Hepatocyte (in vitro differentiated cells): ENCODE measurements at regions not wholly inside any gene's neighbourhood (a gene's known extent, or its start where the extent isn't known, plus 50 kb on each side); places are given as distances from the start of the nearest gene placed in this dataset.

Experiments used
- DNase-seq: peaks from one replicate; pipeline ENCODE4 v3.0.0-alpha.2; 2016; ENCODE audit warnings: low spot score
- H2AFZ ChIP-seq: fragments of 200-600 bp; sonication (generic); 2 replicates; pipeline ENCODE4 v1.6.0; 2016; ENCODE audit warnings: antibody characterized with exemption, mild to moderate bottlenecking
- H3K27ac ChIP-seq: fragments of 200-600 bp; sonication (generic); 2 replicates; pipeline ENCODE4 v1.5.1; 2016; ENCODE audit warnings: mild to moderate bottlenecking
- H3K27me3 ChIP-seq: fragments of 200-600 bp; sonication (generic); 2 replicates; pipeline ENCODE4 v1.6.1; 2016
- H3K36me3 ChIP-seq: fragments of 200-600 bp; sonication (generic); replicated peaks from 2 replicates; pipeline ENCODE4 v1.5.1; 2016; ENCODE audit warnings: low read depth; ENCODE audit not compliant: insufficient read depth
- H3K4me1 ChIP-seq: fragments of 200-600 bp; sonication (generic); 2 replicates; pipeline ENCODE4 v1.5.1; 2016; ENCODE audit warnings: mild to moderate bottlenecking, moderate library complexity; ENCODE audit not compliant: insufficient read depth
- H3K4me2 ChIP-seq: fragments of 200-600 bp; sonication (generic); 2 replicates; pipeline ENCODE4 v1.6.0; 2016
- H3K4me3 ChIP-seq: fragments of 200-600 bp; sonication (generic); 2 replicates; pipeline ENCODE4 v1.5.1; 2016; ENCODE audit warnings: mild to moderate bottlenecking
- H3K79me2 ChIP-seq: fragments of 200-600 bp; sonication (generic); 2 replicates; pipeline ENCODE4 v1.6.0; 2017; ENCODE audit warnings: mild to moderate bottlenecking
- H3K9me2 ChIP-seq: fragments of 200-600 bp; sonication (generic); replicated peaks from 2 replicates; pipeline ENCODE4 v1.6.0; 2017; ENCODE audit warnings: mild to moderate bottlenecking; ENCODE audit not compliant: insufficient read depth
- H3K9me3 ChIP-seq: fragments of 200-600 bp; sonication (generic); 2 replicates; pipeline ENCODE4 v1.5.1; 2016; ENCODE audit warnings: low read depth, mild to moderate bottlenecking
- H4K20me1 ChIP-seq: fragments of 200-600 bp; sonication (generic); 2 replicates; pipeline ENCODE4 v1.6.0; 2016; ENCODE audit warnings: mild to moderate bottlenecking; ENCODE audit not compliant: insufficient read depth, poor library complexity, severe bottlenecking
- CTCF ChIP-seq: fragments of 200-600 bp; sonication (generic); IDR thresholded peaks from 2 replicates; pipeline ENCODE4 v1.5.1; 2016; ENCODE audit warnings: antibody characterized with exemption, mild to moderate bottlenecking; ENCODE audit not compliant: poor library complexity
- EZH2 ChIP-seq: fragments of 200-600 bp; sonication (generic); IDR thresholded peaks from 2 replicates; pipeline ENCODE4 v1.6.1; 2016; ENCODE audit warnings: antibody characterized with exemption, mild to moderate bottlenecking, borderline replicate concordance
- EZH2phosphoT487 ChIP-seq: fragments of 200-600 bp; sonication (generic); IDR thresholded peaks from one replicate; pipeline ENCODE4 v1.6.1; 2018; ENCODE audit warnings: antibody characterized with exemption, mild to moderate bottlenecking, low read depth, moderate library complexity; ENCODE audit not compliant: unreplicated experiment, severe bottlenecking
- WGBS: methylation state at CpG from one replicate; pipeline ENCODE4 v1.1.6; 2016; ENCODE audit warnings: low lambda C conversion rate; ENCODE audit errors: missing lambda C conversion rate; 5-methylcytosine and 5-hydroxymethylcytosine counted together

- H3K4me3 ChIP-seq = no peak overlapping the region
- peak; percentile 38 for DNase-seq
- no peaks in the 10 kb centered on the region for H3K79me2 ChIP-seq
- H2AFZ ChIP-seq = no peak overlapping the region
- no peaks in the 10 kb centered on the region for H3K27me3 ChIP-seq
- no peaks in the 10 kb centered on the region for H3K9me3 ChIP-seq
- no peaks in the 10 kb centered on the region for H3K4me1 ChIP-seq
- H4K20me1 ChIP-seq = no peaks in the 10 kb centered on the region
- no peaks in the 10 kb centered on the region for H3K9me2 ChIP-seq
- no peak overlapping the region for H3K27ac ChIP-seq
- H3K4me2 ChIP-seq = no peak overlapping the region
- TF ChIP-seq CTCF = no peak
- TF ChIP-seq EZH2 = no peak
- no peak for TF ChIP-seq EZH2phosphoT487
- no peaks in the 10 kb centered on the region for H3K36me3 ChIP-seq
- 65% methylated on average over 2 of the region's 2 CpGs for WGBS
These were observed 346.2 kb downstream of the IGSF11 start for GRCh38 chr3:118688396-118688884.

- Histone ChIP-seq H3K9me2 (no peaks in the 10 kb centered on the region), H3K79me2 (no peaks in the 10 kb centered on the region), H2AFZ (no peak overlapping the region), H3K27me3 (no peaks in the 10 kb centered on the region), H3K27ac (no peak overlapping the region), H3K4me3 (no peak overlapping the region), H3K4me2 (no peak overlapping the region), H4K20me1 (no peaks in the 10 kb centered on the region), H3K9me3 (no peaks in the 10 kb centered on the region), H3K36me3 (no peaks in the 10 kb centered on the region), H3K4me1 (no peaks in the 10 kb centered on the region)
- TF ChIP-seq EZH2 (no peak), CTCF (no peak)
- 71% methylated on average over 1 of the region's 1 CpG for WGBS
- DNase-seq = no peak
These were observed 342.2 kb downstream of the IGSF11 start for GRCh38 chr3:118692416-118692815.

DNA sequence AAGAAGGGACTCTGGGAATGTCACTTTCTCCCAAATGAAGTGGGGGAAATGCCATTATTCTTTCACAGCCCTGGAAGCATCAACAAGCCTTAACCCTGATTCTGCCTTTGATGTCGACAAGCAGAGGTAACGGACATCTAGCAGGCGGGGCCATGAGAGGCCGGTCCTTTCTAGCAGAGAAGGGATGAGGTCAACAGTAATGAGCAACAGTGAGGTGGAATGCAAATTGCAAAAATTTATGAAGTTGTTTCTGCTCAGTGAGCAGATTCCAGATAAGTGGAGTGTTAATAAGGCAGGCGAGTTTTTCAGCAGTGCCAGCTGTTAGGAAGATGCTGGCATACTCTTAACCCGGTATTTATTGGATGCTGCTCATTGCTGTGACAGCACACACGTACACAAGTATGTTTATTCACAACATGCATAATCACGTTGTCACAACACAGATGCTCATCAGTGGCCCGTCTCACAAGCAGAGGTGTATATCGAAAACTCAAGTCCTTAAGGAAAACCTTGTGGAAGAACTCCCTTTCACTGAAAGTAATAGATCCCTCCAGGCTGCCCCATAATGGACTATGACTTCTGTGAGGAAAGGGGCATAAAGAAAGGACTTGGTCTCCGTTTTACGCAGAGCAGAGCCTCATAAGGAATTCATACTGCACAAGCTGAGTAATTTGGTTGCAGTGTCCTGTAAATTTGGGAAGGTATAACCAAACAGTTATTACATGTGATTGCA, 329.0 kb downstream of the IGSF11 start:
- H3K4me3 ChIP-seq = no peak overlapping the region
- no peak overlapping the region for H2AFZ ChIP-seq
- no peak overlapping the region for H3K27ac ChIP-seq
- H3K9me3 ChIP-seq = no peaks in the 10 kb centered on the region
- no peaks in the 10 kb centered on the region for H3K4me1 ChIP-seq
- DNase-seq = no peak
- no peaks in the 10 kb centered on the region for H3K27me3 ChIP-seq
- H4K20me1 ChIP-seq = no peaks in the 10 kb centered on the region
- WGBS = 74% methylated on average over 12 of the region's 12 CpGs
- no peaks in the 10 kb centered on the region for H3K36me3 ChIP-seq
- TF ChIP-seq EZH2 (no peak), EZH2phosphoT487 (no peak), CTCF (no peak)
- no peak overlapping the region for H3K4me2 ChIP-seq
- H3K79me2 ChIP-seq = no peaks in the 10 kb centered on the region
- H3K9me2 ChIP-seq = no peaks in the 10 kb centered on the region

- Histone ChIP-seq H4K20me1 (no peaks in the 10 kb centered on the region), H3K36me3 (no peaks in the 10 kb centered on the region), H3K27ac (no peak overlapping the region), H2AFZ (no peak overlapping the region), H3K9me3 (no peaks in the 10 kb centered on the region), H3K9me2 (no peaks in the 10 kb centered on the region), H3K4me3 (no peak overlapping the region), H3K79me2 (no peaks in the 10 kb centered on the region), H3K4me1 (no peaks in the 10 kb centered on the region), H3K4me2 (no peak overlapping the region), H3K27me3 (no peaks in the 10 kb centered on the region)
- no peak for DNase-seq
- TF ChIP-seq EZH2phosphoT487 = no peak
- no peak for TF ChIP-seq CTCF
- TF ChIP-seq EZH2 = no peak
These were observed 326.7 kb downstream of the IGSF11 start for GRCh38 chr3:118707991-118708390.
